Chondrocyte (in vitro differentiated cells): ENCODE measurements at regions not wholly inside any gene's neighbourhood (a gene's known extent, or its start where the extent isn't known, plus 50 kb on each side); places are given as distances from the start of the nearest gene placed in this dataset.

Experiments
- DNase-seq: peaks from one replicate; pipeline ENCODE4 v3.0.0; 2021; ENCODE audit warnings: mixed read lengths, low spot score
- H3K27ac Mint-ChIP-seq: one replicate; pipeline ENCODE4 v1.8.0; 2021; ENCODE audit warnings: mild to moderate bottlenecking, moderate library complexity, mixed read lengths; ENCODE audit not compliant: unreplicated experiment
- H3K27me3 Mint-ChIP-seq: 2 replicates; pipeline ENCODE4 v1.8.0; 2021; ENCODE audit warnings: low read depth, mixed read lengths
- H3K36me3 Mint-ChIP-seq: 2 replicates; pipeline ENCODE4 v1.8.0; 2021; ENCODE audit warnings: low read depth, mixed read lengths
- H3K4me1 Mint-ChIP-seq: 2 replicates; pipeline ENCODE4 v1.8.0; 2021; ENCODE audit warnings: low read depth, mild to moderate bottlenecking, mixed read lengths
- H3K4me3 Mint-ChIP-seq: one replicate; pipeline ENCODE4 v1.8.0; 2021; ENCODE audit warnings: mild to moderate bottlenecking, moderate library complexity, mixed read lengths; ENCODE audit not compliant: unreplicated experiment
- H3K9me3 Mint-ChIP-seq: 2 replicates; pipeline ENCODE4 v1.8.0; 2021; ENCODE audit warnings: low read depth, mixed read lengths
- CTCF ChIP-seq: fragments of 200-600 bp; sonication (generic); IDR thresholded peaks from 2 replicates; pipeline ENCODE4 v1.5.0; 2021; ENCODE audit warnings: antibody characterized with exemption, mild to moderate bottlenecking, moderate library complexity

DNA sequence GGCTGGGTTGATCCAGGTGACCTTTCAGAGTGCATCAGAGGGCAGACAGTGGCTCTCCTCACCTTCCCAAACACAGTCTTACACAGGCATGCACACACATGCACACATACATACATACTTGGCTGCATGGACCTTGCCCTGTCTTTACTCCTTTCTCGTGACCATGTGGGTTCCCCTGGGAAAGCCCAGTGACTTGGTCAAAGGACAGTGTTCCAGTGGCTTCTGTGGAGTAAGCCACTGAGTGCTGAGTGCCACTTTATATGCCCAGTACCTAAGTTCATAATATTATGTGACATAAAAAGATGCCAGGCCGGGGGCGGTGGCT, 249.4 kb downstream of the MYCN start:
- no peak for DNase-seq
- peaks cover 9% of the 10 kb centered on the region for H3K27me3 Mint-ChIP-seq
- no peak for TF ChIP-seq CTCF
- H3K36me3 Mint-ChIP-seq = no peaks in the 10 kb centered on the region
- no peaks in the 10 kb centered on the region for H3K4me1 Mint-ChIP-seq
- no peaks in the 10 kb centered on the region for H3K9me3 Mint-ChIP-seq
- no peak overlapping the region for H3K4me3 Mint-ChIP-seq
- no peak overlapping the region for H3K27ac Mint-ChIP-seq

GRCh38 chr2:16189029-16189835, 248.9 kb downstream of the MYCN start:
- Mint-ChIP-seq H3K36me3 (no peaks in the 10 kb centered on the region), H3K4me1 (no peaks in the 10 kb centered on the region), H3K4me3 (no peak overlapping the region), H3K9me3 (no peaks in the 10 kb centered on the region), H3K27ac (no peak overlapping the region), H3K27me3 (peaks cover 9% of the 10 kb centered on the region)
- no peak for TF ChIP-seq CTCF
- no peak for DNase-seq

- Mint-ChIP-seq H3K4me1 (no peaks in the 10 kb centered on the region), H3K4me3 (no peak overlapping the region), H3K27me3 (peaks cover 9% of the 10 kb centered on the region), H3K9me3 (no peaks in the 10 kb centered on the region), H3K36me3 (no peaks in the 10 kb centered on the region), H3K27ac (no peak overlapping the region)
- no peak for DNase-seq
- no peak for TF ChIP-seq CTCF
Observed at GRCh38 chr2:16188261-16188890, 248.0 kb downstream of the MYCN start.

DNA sequence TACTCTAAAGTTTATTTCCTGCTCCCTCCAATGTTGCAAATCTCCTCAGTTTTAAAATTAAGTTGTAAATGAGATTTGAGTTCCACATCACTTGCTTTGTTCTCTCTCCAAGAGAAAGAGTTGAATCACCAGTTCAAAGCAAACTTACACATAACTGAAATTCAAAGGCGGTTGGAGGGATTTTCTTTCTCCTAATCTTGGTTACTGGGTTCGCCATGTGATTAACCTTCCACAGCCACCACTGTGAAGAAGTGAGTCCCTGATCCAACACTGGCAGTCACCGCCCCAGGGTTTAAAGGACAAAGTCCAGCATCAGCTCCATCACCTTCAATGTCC, 247.1 kb downstream of the MYCN start:
- Mint-ChIP-seq H3K27me3 (peaks cover 9% of the 10 kb centered on the region), H3K9me3 (no peaks in the 10 kb centered on the region), H3K4me1 (no peaks in the 10 kb centered on the region), H3K4me3 (no peak overlapping the region), H3K36me3 (no peaks in the 10 kb centered on the region), H3K27ac (no peak overlapping the region)
- no peak for DNase-seq
- no peak for TF ChIP-seq CTCF

- H3K4me1 Mint-ChIP-seq = no peaks in the 10 kb centered on the region
- H3K27me3 Mint-ChIP-seq = peaks cover 9% of the 10 kb centered on the region
Observed at GRCh38 chr2:16186661-16187481, 246.5 kb downstream of the MYCN start.

More at GRCh38 chr2:16186661-16187481, 246.5 kb downstream of the MYCN start:
- H3K27ac Mint-ChIP-seq = no peak overlapping the region
- no peaks in the 10 kb centered on the region for H3K36me3 Mint-ChIP-seq
- no peak for TF ChIP-seq CTCF
- H3K9me3 Mint-ChIP-seq = no peaks in the 10 kb centered on the region
- H3K4me3 Mint-ChIP-seq = no peak overlapping the region
- no peak for DNase-seq
